Gastrocnemius medialis (tissue), 4 donors: ENCODE measurements at regions not wholly inside any gene's neighbourhood (a gene's known extent, or its start where the extent isn't known, plus 50 kb on each side); places are given as distances from the start of the nearest gene placed in this dataset.

Source experiments
- POLR2A ChIP-seq, 2 donors: fragments of 450-650 bp; IDR thresholded peaks; one replicate each; pipeline ENCODE4 v1.6.1; 2017; ENCODE audit warnings: antibody characterized with exemption in 2 of 2, mild to moderate bottlenecking in 2 of 2, moderate library complexity in 2 of 2
- TF ChIP-seq, protein P1 (sequence below), 5 experiments: fragments of 450-650 bp in 3 of 5; fragments of 200-600 bp in 2 of 5; sonication (generic) in 2 of 5; IDR thresholded peaks in 4 of 5; conservative IDR thresholded peaks in 1 of 5; 1 replicate in 4 of 5; 2 replicates in 1 of 5; pipeline ENCODE4 v1.5.1; 2016 to 2019; ENCODE audit warnings: antibody characterized with exemption in 5 of 5, mild to moderate bottlenecking in 3 of 5, moderate library complexity in 3 of 5

GRCh38 chr10:131729361-131729760, 171.4 kb upstream of the PPP2R2D start:
- TF ChIP-seq, protein P1, sequence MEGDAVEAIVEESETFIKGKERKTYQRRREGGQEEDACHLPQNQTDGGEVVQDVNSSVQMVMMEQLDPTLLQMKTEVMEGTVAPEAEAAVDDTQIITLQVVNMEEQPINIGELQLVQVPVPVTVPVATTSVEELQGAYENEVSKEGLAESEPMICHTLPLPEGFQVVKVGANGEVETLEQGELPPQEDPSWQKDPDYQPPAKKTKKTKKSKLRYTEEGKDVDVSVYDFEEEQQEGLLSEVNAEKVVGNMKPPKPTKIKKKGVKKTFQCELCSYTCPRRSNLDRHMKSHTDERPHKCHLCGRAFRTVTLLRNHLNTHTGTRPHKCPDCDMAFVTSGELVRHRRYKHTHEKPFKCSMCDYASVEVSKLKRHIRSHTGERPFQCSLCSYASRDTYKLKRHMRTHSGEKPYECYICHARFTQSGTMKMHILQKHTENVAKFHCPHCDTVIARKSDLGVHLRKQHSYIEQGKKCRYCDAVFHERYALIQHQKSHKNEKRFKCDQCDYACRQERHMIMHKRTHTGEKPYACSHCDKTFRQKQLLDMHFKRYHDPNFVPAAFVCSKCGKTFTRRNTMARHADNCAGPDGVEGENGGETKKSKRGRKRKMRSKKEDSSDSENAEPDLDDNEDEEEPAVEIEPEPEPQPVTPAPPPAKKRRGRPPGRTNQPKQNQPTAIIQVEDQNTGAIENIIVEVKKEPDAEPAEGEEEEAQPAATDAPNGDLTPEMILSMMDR (IDR thresholded peaks at IDR 0.05 in 4 of 5, conservative IDR thresholded peaks at IDR 0.05 in 1 of 5) = no peak
- no peak for TF ChIP-seq POLR2A (IDR thresholded peaks at IDR 0.05)
